HG03196 (cell line): ENCODE measurements at regions not wholly inside any gene's neighbourhood (a gene's known extent, or its start where the extent isn't known, plus 50 kb on each side); places are given as distances from the start of the nearest gene placed in this dataset.

Experiments
- ATAC-seq: cut with Tn5 transposase; IDR thresholded peaks from one replicate; pipeline ENCODE4 v1.9.1; 2021; ENCODE audit not compliant: unreplicated experiment

DNA sequence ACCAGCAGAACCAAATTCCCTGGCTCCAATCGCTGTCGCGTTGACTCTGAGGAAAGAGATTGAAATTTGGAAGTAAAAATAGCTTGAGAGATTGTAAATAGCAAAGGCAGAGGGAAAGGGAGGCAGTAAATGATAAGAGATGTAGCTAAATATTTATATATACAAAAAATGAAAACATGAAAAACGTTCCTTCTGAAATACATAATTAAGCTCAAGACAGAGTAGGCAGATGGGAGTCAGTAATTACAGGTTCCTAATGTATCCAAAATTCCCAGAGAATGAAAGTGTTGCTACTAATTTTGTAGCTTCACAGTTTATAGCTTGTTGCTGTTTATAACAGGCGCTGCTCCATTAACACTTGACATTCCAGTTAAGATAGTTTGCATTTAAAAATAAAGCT lies 648.7 kb downstream of the KCNA4 start:
- ATAC-seq = no peak

DNA sequence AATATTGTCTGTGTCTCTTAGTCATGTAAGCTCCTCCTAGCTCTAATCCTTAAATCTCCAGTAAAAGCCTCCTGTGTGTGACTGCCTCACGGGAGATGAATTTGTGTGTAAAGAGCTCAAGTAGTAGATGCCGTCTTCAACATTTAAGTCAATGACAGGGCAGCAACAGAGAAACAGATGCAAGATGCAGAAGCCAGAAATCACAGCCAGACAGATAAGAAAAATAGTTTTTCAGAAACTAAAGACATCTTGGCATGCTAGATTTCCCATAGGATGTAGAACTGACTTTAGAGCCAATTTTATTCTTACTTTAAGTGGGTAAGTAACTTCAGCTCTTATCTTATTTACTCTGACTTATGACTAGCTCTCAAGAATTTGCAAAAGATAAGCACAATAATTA lies 652.8 kb downstream of the KCNA4 start:
- no peak for ATAC-seq

DNA sequence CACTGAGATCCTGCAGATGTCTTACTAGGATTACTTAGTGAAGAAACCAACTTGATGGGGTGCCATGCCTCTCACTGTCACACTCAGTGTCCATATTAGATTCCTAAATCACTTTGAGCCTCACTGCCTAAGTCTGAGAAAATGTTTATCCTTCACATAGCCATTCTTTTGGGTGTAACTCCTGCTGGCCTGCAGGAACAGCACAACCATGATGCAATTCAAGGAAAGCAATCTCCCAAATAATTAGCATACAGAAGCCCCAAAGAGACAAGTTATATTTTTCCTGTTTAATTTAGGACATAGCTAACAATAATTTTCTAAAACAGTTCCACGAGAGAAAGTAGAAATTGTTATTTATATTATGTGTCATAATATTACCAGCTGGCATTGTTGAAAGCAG lies 655.5 kb downstream of the KCNA4 start:
- ATAC-seq = no peak

DNA sequence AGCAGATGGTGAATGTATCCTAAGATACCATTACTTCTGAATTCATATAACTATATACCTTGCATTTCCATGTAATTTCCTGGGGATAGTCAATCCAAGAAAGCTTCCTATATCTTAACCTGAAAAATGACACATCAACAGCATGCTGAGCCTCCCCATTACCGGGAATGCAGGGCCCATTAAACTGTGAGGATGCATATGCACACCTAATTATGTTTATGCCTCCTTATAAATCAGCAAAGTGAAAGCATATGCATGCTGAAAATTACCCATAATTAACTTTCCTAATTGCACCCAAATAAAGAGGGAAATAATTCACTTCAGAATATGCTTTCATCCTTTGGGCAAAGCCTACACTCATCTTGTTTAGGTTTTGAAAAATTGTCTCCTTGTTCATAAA lies 663.0 kb downstream of the KCNA4 start:
- no peak for ATAC-seq

DNA sequence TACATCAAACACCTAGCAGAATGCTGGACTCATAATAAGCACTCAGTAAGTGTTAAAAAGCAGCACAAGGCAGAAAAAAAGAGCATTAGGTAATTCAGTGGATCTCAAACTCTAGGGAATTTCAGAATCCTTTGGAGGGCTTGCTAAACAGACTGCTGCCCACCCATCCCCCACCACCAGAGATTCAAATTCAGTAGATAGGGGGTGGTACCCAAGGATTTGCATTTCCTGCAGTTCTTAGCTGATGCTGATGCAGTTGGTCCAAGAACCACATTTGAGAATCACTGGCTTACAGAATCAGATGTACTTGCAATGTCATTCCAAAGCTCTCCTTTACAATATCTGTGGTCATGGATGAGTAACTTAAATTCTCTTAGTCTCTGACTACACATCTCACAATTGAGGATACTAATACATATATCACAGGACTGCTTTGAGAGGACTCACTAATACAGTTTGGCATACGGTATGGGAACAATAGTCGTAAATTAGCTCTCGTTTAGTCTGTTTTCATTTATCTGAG lies 664.5 kb downstream of the KCNA4 start:
- ATAC-seq = no peak

DNA sequence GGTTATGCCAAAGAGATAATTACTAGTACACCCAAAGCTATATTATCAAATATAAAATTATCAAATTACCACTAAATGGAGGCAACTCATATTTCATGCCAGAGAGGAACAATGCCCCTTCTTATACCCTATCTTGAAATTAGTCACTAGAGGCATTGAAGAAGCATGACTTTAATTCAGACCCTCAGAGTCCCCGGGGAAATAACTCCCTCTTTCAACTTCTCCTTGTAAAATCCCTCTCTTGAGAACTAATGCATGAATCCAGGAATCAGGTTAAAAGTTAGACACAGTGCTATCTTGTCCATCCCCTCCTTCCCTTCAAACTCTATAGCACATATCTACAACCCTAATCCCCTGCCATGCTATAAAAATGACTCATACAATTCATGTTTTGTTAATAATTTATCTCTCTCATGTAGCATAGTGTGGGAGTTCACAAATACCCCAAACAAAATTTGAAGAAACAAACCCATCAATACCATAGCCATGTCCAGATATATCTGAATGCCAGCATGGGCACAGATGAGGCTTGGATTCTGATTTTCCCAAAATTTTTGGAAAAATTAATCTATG lies 665.4 kb downstream of the KCNA4 start:
- ATAC-seq = no peak

DNA sequence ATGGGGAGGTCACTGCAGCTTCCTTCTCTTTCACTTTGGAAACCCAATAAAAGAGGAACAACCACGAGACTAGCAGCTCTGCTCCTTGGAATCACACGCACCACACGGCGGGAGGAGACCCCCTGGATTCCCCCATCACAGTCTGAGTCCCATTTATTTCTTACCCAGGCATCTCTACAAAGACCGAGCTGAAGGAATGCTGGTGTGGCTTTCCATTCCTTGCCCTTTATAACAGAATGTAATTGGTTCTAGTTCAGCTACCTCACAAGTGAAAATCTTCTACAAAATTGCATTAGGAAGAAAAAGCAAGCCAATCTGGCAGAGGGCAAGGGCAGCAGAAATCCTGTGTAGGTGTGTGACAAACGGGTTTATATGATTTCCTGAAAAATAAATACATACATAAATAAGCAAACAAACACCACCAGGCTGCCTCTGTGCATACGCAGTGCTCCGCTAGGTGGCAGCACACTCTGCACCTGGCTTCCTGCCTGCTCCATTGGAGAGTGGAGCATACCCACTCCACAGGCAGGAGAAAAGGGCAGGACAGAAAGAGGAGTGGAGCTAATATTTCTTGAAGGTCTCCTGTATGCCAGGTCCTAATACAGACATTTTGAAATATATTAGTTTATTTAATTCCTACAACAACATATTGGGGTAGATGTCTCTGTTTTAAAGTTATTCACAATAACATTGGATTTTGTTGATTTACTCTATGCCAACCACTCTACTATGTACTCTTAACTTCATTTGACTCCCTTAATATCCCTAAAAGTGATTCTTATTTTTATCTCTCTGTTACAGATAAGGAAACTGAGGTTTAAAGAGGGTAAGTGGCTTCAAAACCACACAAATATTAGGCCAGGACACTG lies 673.1 kb downstream of the KCNA4 start:
- ATAC-seq = peak; percentile 95

DNA sequence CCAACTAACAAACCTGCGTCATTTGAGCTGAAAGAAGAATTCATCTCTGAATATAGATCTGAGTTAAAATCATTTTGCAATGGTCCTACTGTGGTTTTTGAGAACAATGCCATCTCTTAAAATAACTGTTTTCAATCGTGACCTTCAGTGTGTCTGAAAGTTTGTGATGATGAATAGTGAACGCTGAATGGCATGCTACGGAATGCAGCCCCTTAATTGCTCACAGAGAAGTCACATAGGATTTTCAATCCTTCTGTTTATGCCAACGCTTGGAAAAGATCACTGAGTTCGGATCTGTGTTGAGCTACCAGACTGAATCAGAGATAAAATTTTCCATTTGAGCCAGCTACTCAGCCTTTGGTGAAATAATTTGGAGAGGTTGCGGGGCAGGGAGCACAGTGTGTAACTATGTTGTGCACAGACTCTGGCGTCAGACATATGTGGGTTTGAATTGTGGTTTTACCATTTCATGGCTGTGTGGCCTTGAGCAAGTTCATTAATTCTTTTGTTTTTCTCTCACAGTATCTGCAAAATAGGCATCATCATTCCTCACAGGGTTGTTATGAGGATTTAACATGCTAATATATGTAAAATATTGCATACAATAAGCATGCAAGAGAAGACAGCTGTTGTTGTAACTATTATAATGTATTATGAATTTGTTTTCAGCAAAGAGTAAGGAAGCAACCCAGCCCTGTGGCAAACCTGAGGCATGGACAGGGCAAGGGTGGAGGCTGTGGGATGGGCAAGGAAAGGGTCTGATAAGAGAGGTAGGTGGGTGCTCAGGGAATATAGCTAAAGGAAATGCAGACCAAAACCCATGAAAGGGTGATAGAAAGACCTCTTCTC lies 679.9 kb downstream of the KCNA4 start:
- no peak for ATAC-seq

DNA sequence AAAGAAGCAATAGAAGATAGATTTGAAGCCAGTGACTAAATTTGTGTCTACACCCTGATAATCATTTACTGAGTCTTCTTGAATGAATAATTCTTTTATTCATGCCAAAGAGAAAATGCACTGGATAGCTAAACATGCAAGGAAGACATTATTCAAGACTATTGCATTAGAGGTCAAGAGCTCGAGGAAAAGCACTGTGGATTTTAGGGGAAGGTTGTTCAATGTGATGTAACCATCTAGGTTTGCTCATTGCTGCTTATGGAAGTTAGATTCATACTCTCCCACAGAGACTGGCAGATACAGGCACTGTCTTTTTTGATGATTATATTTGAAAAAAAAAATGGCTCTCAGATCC lies 682.1 kb downstream of the KCNA4 start:
- no peak for ATAC-seq

DNA sequence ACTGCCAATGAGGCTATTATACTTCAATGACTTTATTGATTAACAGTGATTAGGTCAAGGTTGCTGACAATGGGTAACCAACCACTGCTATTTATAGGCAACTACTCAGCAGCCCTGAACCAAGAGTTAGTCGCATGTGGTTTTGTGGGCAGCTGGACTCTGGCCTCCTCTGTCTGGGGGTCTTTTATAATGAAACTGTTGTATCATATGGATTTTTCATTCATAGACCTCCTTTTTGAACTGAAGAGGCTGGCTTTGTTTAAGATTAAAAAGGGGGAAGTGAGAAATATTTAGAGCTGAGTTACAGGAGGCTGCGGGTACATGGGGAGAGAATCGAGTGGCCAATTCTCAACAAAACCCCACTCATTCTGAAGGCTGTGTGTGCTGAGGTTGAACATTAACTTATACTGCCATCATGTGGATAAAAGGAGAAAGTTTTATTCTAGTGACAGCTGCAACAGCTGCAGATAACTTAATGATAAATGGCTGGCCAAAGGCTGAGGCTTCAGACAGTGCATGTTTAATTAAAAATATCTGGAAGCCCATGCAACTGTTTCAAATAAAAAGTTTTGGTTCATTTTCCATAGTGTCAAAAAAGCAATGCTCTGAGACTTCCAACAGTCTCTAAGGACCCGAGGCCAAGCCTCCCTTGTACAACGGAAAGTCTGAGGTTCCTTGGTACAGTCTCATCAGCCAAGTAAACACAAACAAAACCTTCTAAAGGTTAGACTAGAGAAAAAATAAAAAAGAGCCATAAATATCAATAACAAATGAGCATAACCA lies 682.6 kb downstream of the KCNA4 start:
- ATAC-seq = peak; percentile 96

DNA sequence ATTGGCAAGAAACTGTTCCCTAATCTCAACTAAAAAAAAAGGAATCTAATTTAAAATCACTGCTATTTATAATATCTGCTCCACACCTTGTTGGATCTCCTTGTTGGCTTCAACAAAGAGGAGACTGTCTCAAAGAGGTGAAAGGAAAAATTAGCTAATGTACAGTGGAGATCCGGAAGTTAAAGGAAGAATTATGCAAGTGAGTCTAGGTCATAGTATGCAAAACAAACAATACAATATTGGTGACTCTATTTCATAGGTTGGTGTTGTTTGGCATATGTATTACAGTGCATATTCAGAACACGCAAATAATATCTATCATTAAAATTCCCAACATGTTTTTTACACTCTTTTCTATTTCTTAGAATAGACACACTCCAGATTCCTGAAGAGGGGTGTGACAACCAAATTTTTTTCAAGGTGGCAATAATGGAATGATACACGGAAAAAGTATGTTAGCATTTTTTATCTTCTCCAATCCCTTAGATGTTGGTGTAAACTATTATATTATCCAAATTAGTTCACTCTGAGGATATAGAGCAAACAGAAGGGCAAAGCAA lies 685.3 kb downstream of the KCNA4 start:
- no peak for ATAC-seq

DNA sequence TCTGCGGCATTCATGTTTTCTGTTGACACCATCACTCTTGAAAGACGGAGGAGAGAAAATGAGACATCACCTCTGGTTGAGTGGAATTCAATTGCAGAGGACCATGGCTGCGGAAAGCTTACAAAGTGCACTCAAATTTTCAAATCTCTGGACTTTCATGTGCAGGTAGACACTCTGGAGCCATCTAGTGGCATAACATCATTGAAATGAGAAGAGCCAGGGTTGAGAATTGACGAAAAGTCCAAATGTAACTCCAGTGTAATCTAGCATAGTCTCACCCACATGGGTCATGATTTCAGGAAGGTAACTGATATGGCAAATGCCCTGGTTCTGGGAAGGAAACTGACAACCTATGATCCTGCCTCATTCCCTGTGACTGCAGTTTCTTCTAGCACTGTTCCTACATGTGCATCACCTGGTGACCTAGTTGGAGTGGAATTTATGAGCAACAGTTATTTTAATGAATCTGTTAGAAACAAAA lies 687.8 kb downstream of the KCNA4 start:
- no peak for ATAC-seq

DNA sequence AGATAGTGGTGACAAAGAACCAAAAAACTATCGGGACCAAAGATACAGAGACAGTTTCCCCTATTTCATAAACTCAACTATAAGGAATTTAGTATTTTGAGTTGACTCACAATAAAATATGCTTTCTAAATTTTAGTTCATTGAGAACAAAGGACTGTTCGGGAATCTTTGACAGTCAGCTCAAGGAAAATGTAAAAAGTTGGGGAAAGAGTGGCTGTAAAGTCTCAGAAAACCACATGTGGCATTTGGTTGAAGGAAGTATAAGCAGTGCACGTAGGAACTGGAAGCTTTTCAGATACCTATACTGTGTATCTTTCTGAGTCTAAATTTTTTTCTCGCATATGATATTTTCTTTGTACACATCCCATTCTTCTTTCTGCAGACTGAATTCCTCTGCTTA lies 688.9 kb downstream of the KCNA4 start:
- ATAC-seq = no peak

DNA sequence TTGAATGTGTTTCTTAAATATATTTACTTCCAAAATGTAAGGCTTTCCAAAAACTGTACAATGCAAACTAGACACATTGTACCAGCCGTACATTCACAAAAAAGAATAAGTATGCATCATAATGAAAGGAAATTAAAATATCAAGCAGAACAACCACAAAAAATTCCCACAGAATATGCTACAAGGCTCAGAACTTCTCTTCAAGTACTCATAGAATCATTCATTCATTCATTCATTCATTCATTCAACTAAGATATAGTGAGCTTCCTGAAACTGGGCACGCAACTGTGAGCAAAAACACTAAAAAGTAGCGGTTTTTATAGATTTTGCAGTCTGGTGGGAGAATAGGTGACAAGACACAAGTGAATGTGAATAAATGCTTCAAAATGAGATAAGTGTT lies 690.1 kb downstream of the KCNA4 start:
- ATAC-seq = no peak

DNA sequence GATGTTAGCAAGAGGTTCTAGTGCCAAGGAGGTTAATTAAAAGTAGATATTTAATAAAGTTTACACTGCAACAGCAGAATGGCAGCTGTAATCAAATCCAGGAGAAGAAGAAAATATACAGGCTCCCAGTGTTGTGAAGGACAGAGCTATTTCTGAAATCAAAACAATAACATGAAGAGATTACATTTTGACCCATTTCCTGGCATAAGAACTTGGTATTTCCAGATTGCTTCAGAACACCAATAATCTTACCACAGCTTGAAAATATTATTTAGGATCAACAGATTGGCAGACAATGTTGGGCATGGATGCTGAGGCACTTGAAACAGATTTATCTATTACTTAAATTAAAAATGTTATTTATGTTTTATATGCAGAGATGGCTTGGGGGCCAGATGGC lies 692.5 kb downstream of the KCNA4 start:
- ATAC-seq = no peak

DNA sequence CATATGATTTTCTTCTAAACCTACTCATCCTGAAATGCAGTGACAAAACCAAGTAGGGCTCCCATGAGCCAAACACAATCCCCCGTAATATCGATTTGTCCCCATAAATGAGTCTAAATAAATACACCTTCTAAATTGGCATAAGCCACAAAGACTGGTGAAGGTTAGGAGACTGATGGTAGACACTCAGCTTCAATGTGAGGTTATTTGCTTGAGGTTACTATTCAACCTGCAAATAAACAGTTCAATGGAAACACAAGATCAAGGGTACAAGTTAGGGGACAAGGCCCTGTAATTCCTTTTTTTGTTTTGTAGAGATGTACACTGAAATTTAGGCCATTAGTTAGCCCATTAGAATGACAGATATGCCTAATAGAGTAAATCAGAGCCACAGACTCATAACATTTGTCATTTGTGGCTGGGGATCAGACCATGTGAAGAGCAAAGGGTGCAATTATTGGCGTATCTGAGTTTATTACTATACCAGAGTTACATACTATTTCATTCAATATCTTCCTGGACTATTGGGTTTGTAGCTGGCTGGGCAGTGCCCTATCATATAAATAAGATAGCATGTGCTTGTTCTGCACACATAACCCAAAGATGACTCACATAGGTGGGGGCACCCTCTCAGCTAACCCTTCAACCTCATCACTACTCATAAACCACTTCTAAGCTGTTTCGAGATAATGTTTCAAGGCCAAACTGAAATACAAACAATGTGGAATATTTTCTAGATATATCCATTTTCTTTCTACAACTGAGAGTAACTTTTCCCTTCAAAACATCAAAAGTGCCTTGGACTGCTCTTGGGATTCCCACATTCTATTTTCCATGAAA lies 695.3 kb downstream of the KCNA4 start:
- no peak for ATAC-seq

DNA sequence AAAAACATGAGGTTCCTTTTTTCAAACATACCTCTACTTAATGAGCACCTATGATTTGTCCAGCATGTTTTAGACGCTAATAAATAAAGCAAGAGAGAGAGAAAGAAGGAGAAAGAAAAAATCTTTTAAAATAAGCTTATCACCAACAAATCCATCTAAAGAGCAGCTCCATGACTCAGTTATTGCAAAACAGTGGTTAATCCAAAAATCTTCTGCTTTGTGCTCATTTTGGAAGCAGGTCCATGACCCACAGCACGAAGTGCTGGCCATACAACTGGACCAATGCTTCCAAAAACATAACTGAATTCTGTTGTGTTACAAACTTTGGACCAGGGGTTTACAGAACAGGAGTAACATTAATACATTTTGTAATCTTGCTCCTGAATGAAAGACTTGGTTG lies 696.6 kb downstream of the KCNA4 start:
- no peak for ATAC-seq

DNA sequence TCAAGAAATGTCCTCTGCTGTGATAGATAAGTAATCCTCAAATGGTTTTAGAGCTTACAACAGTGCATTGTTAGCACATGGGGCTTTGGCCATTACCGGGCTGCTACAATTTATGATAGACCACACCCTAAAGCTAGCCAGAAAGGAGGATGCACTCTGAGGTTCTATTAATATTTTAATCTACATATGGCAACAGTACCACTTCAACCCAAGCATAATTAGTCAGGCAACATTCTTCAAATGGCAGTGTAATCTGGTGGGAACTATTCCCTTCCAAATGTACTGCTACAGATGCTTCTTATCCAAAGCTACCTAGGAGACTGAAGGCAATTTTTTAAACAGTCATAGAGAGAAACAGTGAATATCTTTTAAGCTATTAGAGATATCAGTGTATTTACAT lies 697.6 kb downstream of the KCNA4 start:
- no peak for ATAC-seq

DNA sequence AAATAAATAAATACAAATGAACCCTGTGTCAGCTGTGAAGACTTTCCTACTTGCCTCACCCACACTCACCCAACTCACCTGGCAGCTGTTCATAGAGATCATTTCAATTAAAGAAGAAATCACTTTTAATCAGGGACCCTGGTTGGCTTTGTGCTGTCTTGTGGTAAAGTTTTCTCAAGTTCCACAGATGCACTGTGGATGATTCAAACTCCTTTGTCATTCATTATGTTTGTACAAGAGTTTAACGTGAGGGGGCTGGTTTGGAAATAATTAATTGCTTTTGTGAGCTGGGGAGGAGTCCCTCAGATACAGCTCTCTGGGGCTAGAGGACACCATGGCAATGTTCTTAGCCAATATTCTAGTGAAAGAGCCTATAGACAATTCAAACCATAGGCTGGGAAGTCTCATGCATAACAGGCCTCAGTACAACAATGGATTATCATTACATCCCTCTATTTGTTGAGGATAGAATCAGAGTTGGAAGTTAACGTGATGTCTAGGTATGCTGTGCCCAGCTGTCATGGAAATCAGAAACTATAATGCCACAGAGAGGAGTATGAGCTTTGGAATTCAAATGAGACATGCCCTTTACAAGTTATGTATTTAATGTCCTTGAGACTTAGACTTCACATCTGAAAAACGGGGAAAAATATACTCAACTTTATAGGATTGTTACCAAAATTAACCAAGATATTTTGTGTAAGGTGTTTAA lies 698.5 kb downstream of the KCNA4 start:
- ATAC-seq = no peak
